GM13976 (cell line): ENCODE measurements at regions not wholly inside any gene's neighbourhood (a gene's known extent, or its start where the extent isn't known, plus 50 kb on each side); places are given as distances from the start of the nearest gene placed in this dataset.
"Not testable (repeated sequence)": the region's sequence is repeated elsewhere in the genome, so short reads cannot be mapped to it uniquely, and the experiment has no call there.

Experiments
- DNase-seq: peaks from one replicate; pipeline ENCODE4 v3.0.0; 2012; ENCODE audit warnings: low spot score
- CTCF ChIP-seq: IDR thresholded peaks from 2 replicates; pipeline ENCODE4 v1.5.1; 2012; ENCODE audit warnings: borderline replicate concordance, mild to moderate bottlenecking; ENCODE audit not compliant: insufficient read depth; ENCODE audit errors: extremely low read depth, missing control alignments, control extremely low read depth
- in situ Hi-C: fragments of 300-500 bp; cut with MboI; formaldehyde crosslinking; loops from one replicate; pipeline ENCODE4 v1.12.0; 2022; ENCODE audit warnings: low sequenced_read_pairs, mixed read lengths, inconsistent platforms; ENCODE audit not compliant: unreplicated experiment

GRCh38 chr7:110418659-110419280, 672.2 kb upstream of the LRRN3 start:
- in situ Hi-C loops = no loop called here
- no peak for TF ChIP-seq CTCF
- DNase-seq = no peak

GRCh38 chr7:110420788-110421187, 670.1 kb upstream of the LRRN3 start:
- TF ChIP-seq CTCF = no peak
- DNase-seq = no peak
- in situ Hi-C loops = no loop called here

GRCh38 chr7:110421490-110422241, 669.3 kb upstream of the LRRN3 start:
- in situ Hi-C loops = no loop called here

GRCh38 chr7:110432061-110432553, 658.8 kb upstream of the LRRN3 start:
- TF ChIP-seq CTCF = no peak
- in situ Hi-C loops = no loop called here
- no peak for DNase-seq

More at GRCh38 chr7:110421490-110422241, 669.3 kb upstream of the LRRN3 start:
- DNase-seq = no peak
- no peak for TF ChIP-seq CTCF

- DNase-seq, in situ Hi-C loops: not testable (repeated sequence)
These were observed 652.0 kb upstream of the LRRN3 start for GRCh38 chr7:110438926-110439325.

- DNase-seq = peak; percentile 42
- in situ Hi-C loops = no loop called here
- TF ChIP-seq CTCF = no peak
These were observed 648.5 kb upstream of the LRRN3 start for GRCh38 chr7:110442381-110442837.

- in situ Hi-C loops = no loop called here
- DNase-seq = no peak
- TF ChIP-seq CTCF = no peak
These were observed 644.3 kb upstream of the LRRN3 start for GRCh38 chr7:110446658-110447057.
